ENCODE measurements at regions not wholly inside any gene's neighbourhood (a gene's known extent, or its start where the extent isn't known, plus 50 kb on each side); places are given as distances from the start of the nearest gene placed in this dataset.
A peak's percentile ranks its signal among the peaks of the same experiment; 100 is the strongest.

DNA sequence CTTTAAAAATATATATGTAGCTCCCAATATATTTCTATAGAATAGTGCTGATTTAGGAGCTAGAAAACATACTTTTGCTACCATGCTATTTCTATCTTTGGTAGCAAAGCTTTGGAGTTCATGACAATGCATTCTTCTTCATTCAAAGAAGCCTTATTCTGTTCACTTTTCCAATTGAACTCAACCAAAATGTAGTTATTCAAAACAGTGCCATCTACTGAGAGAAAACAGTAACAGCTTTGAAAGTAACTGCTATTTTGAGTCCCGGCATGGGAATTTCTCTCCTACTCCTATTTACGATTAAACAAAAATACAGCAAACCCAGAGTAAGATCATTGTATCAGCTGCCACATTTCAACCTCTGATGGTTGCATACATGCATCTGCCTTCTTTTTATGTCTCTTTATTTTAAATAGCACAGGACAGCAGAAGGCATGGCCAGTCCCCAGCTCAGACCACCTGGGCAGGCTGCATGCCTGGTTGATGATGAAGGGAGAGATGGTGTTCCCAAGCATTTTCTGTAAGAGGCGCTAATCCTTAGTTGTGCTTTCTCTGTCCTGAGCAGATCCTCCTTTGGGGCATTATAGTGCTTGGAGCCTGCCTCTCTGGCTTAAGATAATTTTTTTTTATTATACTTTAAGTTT lies 69.7 kb upstream of the SULT1C3 start:
- Histone ChIP-seq H3K27ac (no peak overlapping the region), H3K9me3 (no peaks in the 10 kb centered on the region), H3K4me1 (no peaks in the 10 kb centered on the region), H3K36me3 (no peaks in the 10 kb centered on the region), H3K27me3 (no peaks in the 10 kb centered on the region), H3K4me3 (no peak overlapping the region)
- TF ChIP-seq, protein P1, sequence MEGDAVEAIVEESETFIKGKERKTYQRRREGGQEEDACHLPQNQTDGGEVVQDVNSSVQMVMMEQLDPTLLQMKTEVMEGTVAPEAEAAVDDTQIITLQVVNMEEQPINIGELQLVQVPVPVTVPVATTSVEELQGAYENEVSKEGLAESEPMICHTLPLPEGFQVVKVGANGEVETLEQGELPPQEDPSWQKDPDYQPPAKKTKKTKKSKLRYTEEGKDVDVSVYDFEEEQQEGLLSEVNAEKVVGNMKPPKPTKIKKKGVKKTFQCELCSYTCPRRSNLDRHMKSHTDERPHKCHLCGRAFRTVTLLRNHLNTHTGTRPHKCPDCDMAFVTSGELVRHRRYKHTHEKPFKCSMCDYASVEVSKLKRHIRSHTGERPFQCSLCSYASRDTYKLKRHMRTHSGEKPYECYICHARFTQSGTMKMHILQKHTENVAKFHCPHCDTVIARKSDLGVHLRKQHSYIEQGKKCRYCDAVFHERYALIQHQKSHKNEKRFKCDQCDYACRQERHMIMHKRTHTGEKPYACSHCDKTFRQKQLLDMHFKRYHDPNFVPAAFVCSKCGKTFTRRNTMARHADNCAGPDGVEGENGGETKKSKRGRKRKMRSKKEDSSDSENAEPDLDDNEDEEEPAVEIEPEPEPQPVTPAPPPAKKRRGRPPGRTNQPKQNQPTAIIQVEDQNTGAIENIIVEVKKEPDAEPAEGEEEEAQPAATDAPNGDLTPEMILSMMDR (IDR thresholded peaks at IDR 0.05), result peak in 2 of 5 experiments; percentile 27 to 39
- TF ChIP-seq POLR2A (IDR thresholded peaks at IDR 0.05), result no peak
- WGBS, 2 donors, result 25 to 34% methylated on average over 3 of the region's 3 CpGs
- no peak for DNase-seq (ENCODE audit: low spot score in 2 of 2)

GRCh38 chr2:108171657-108172056 lies 68.1 kb upstream of the SULT1C3 start:
- Histone ChIP-seq H3K9me3 (no peaks in the 10 kb centered on the region), H3K4me1 (no peaks in the 10 kb centered on the region), H3K27ac (no peak overlapping the region), H3K27me3 (no peaks in the 10 kb centered on the region), H3K36me3 (no peaks in the 10 kb centered on the region), H3K4me3 (no peak overlapping the region)
- DNase-seq (ENCODE audit: low spot score in 2 of 2), result no peak
- 31 to 51% methylated on average over 3 of the region's 3 CpGs for WGBS, 2 donors
- TF ChIP-seq POLR2A (IDR thresholded peaks at IDR 0.05) (no peak), EP300 (IDR thresholded peaks at IDR 0.05) (no peak)
- TF ChIP-seq, protein P1 (IDR thresholded peaks at IDR 0.05), result no peak

GRCh38 chr2:108182489-108182888 lies 57.3 kb upstream of the SULT1C3 start:
- 46 to 51% methylated on average over 7 of the region's 7 CpGs for WGBS, 2 donors
- no peaks in the 10 kb centered on the region for H3K9me3 ChIP-seq
- no peaks in the 10 kb centered on the region for H3K27me3 ChIP-seq
- H3K36me3 ChIP-seq, result no peaks in the 10 kb centered on the region
- TF ChIP-seq EP300 (IDR thresholded peaks at IDR 0.05) (no peak), POLR2A (IDR thresholded peaks at IDR 0.05) (no peak)
- TF ChIP-seq, protein P1 (IDR thresholded peaks at IDR 0.05), result no peak
- H3K27ac ChIP-seq, result no peak overlapping the region
- DNase-seq (ENCODE audit: low spot score in 2 of 2), result no peak
- no peak overlapping the region for H3K4me3 ChIP-seq
- H3K4me1 ChIP-seq, result no peaks in the 10 kb centered on the region

- WGBS, 2 donors, result 39 to 49% methylated on average over 2 of the region's 2 CpGs
- TF ChIP-seq POLR2A (IDR thresholded peaks at IDR 0.05), result no peak
- TF ChIP-seq, protein P1 (IDR thresholded peaks at IDR 0.05), result peak in 1 of 5 experiments; percentile 10
- H3K27me3 ChIP-seq, result no peaks in the 10 kb centered on the region
- no peaks in the 10 kb centered on the region for H3K4me1 ChIP-seq
- H3K27ac ChIP-seq, result no peak overlapping the region
- H3K4me3 ChIP-seq, result no peak overlapping the region
- H3K36me3 ChIP-seq, result no peaks in the 10 kb centered on the region
- no peaks in the 10 kb centered on the region for H3K9me3 ChIP-seq
- no peak for DNase-seq (ENCODE audit: low spot score in 2 of 2)
These were observed 55.3 kb upstream of the SULT1C3 start for GRCh38 chr2:108184419-108184818.

- no peaks in the 10 kb centered on the region for H3K27me3 ChIP-seq
- 23 to 38% methylated on average over 1 of the region's 1 CpG for WGBS, 2 donors
- no peak overlapping the region for H3K27ac ChIP-seq
- no peaks in the 10 kb centered on the region for H3K4me1 ChIP-seq
- no peak overlapping the region for H3K4me3 ChIP-seq
- no peaks in the 10 kb centered on the region for H3K36me3 ChIP-seq
- TF ChIP-seq EP300 (IDR thresholded peaks at IDR 0.05) (no peak), POLR2A (IDR thresholded peaks at IDR 0.05) (no peak)
- TF ChIP-seq, protein P1 (IDR thresholded peaks at IDR 0.05), result no peak
- H3K9me3 ChIP-seq, result no peaks in the 10 kb centered on the region
- no peak for DNase-seq (ENCODE audit: low spot score in 2 of 2)
These were observed 50.5 kb upstream of the SULT1C3 start for GRCh38 chr2:108189316-108189715.

All from tibial nerve (tissue), 4 donors.